HG03571 (cell line): ENCODE measurements at regions not wholly inside any gene's neighbourhood (a gene's known extent, or its start where the extent isn't known, plus 50 kb on each side); places are given as distances from the start of the nearest gene placed in this dataset.

Experiments
- ATAC-seq: cut with Tn5 transposase; IDR thresholded peaks from one replicate; pipeline ENCODE4 v1.9.1; 2021; ENCODE audit not compliant: unreplicated experiment

- no peak for ATAC-seq
Observed at GRCh38 chr3:87175732-87176131, 51.4 kb upstream of the CHMP2B start.

GRCh38 chr3:87173776-87174175 is 53.3 kb upstream of the CHMP2B start:
- no peak for ATAC-seq

- ATAC-seq, result no peak
Observed at GRCh38 chr3:87173071-87173470, 54.0 kb upstream of the CHMP2B start.

- ATAC-seq, result no peak
Observed at GRCh38 chr3:87167628-87168456, 59.3 kb upstream of the CHMP2B start.

GRCh38 chr3:87164245-87164644 is 62.9 kb upstream of the CHMP2B start:
- ATAC-seq, result no peak

- no peak for ATAC-seq
Observed at GRCh38 chr3:87161851-87162250, 65.3 kb upstream of the CHMP2B start.

- ATAC-seq, result no peak
Observed at GRCh38 chr3:87161417-87161816, 65.7 kb upstream of the CHMP2B start.

- no peak for ATAC-seq
Observed at GRCh38 chr3:87161013-87161412, 66.1 kb upstream of the CHMP2B start.

- ATAC-seq, result no peak
Observed at GRCh38 chr3:87158823-87159222, 68.3 kb upstream of the CHMP2B start.

- ATAC-seq, result no peak
Observed at GRCh38 chr3:87148020-87148419, 79.1 kb upstream of the CHMP2B start.

- ATAC-seq, result no peak
Observed at GRCh38 chr3:87147562-87147961, 79.5 kb upstream of the CHMP2B start.

- ATAC-seq, result no peak
Observed at GRCh38 chr3:87145553-87145952, 81.6 kb upstream of the CHMP2B start.

- no peak for ATAC-seq
Observed at GRCh38 chr3:87136066-87136596, 91.0 kb upstream of the CHMP2B start.

- no peak for ATAC-seq
Observed at GRCh38 chr3:87135412-87135811, 91.7 kb upstream of the CHMP2B start.

GRCh38 chr3:87132801-87133200 is 94.3 kb upstream of the CHMP2B start:
- no peak for ATAC-seq

- ATAC-seq, result no peak
Observed at GRCh38 chr3:87128006-87128405, 99.1 kb upstream of the CHMP2B start.

- no peak for ATAC-seq
Observed at GRCh38 chr3:87127281-87127680, 99.8 kb upstream of the CHMP2B start.

GRCh38 chr3:87126321-87126720 is 100.8 kb upstream of the CHMP2B start:
- ATAC-seq, result no peak

- no peak for ATAC-seq
Observed at GRCh38 chr3:87125116-87125515, 102.0 kb upstream of the CHMP2B start.

GRCh38 chr3:87122766-87123165 is 104.3 kb upstream of the CHMP2B start:
- no peak for ATAC-seq

GRCh38 chr3:87121856-87122255 is 105.3 kb upstream of the CHMP2B start:
- ATAC-seq, result no peak

- ATAC-seq, result no peak
Observed at GRCh38 chr3:87120881-87121280, 106.2 kb upstream of the CHMP2B start.

- no peak for ATAC-seq
Observed at GRCh38 chr3:87120236-87120635, 106.9 kb upstream of the CHMP2B start.
